H54 (cell line): ENCODE measurements at regions not wholly inside any gene's neighbourhood (a gene's known extent, or its start where the extent isn't known, plus 50 kb on each side); places are given as distances from the start of the nearest gene placed in this dataset.
"Not testable (repeated sequence)": the region's sequence is repeated elsewhere in the genome, so short reads cannot be mapped to it uniquely, and the experiment has no call there.

Experiments
- DNase-seq: peaks from one replicate; pipeline ENCODE4 v3.0.0; 2011; ENCODE audit warnings: low spot score, mixed read lengths; ENCODE audit not compliant: insufficient read length
- FAIRE-seq: peaks from 3 replicates; lab custom pipeline; 2011; peaks lifted over from hg19 to GRCh38; lab: Jason Lieb, UNC
- POLR2A ChIP-seq: IDR thresholded peaks from 2 replicates; pipeline ENCODE4 v1.6.1; 2011; ENCODE audit warnings: low read depth, mild to moderate bottlenecking, low read length

DNA sequence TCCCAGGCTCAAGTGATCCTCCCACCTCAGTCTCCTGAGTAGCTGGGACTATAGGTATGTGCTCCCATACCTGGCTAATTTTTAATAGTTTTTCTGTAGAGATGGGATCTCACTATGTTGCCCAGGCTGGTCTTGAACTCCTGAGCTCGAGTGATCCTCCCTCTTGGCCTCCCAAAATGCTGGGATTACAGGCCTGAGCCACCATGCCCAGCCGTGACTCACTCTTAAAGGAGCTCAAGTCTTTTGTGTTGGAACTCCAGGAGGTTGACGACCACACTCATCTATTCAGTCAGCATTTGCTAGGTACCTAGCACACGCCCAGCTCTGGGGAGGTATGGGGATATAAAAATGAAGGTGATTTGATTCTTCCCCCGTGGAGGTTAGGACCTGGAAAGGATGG, 62.8 kb downstream of the UTRN start:
- no peak for FAIRE-seq
- DNase-seq: no peak
- TF ChIP-seq POLR2A: no peak

DNA sequence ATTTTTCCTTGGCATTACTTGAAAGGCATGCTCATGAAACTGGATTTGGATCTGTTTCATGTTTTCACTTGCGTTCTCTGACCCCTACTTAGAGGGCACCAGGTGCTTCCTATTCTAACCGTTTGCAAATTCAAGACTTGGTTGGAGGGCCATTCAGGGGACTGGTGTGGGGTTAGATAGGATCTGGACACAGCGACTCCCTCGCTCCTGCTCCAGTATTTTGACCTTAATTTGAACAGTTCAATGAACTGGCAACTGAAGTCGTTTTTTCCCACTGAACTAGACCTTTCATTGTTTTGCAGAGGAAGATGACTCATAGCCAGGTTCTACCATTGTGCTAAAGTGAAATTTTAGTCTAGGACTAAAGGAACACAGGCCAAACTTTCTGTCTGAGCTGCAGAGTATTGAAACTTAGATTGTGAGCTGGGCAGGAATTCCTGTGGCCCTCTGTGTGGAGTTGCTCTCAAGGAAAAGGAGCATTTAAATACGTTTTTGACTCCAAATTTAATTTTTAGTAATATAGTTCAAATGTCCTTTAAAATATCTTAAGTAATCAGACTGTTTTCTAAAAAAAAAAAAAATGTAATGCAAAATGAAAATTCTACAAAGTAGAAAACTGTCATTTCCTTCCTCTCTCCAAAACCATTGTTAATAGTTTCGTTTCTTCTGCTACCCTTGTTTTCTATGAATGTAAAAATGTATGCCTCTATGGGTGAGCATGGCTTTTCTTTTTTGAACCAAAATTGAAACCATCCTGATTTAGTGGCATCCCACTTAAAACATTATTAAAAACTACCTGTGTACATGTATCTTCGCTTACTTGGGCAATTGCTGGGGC, 64.8 kb downstream of the UTRN start:
- FAIRE-seq (peak; percentile 6), DNase-seq (peak; percentile 15)
- no peak for TF ChIP-seq POLR2A

DNA sequence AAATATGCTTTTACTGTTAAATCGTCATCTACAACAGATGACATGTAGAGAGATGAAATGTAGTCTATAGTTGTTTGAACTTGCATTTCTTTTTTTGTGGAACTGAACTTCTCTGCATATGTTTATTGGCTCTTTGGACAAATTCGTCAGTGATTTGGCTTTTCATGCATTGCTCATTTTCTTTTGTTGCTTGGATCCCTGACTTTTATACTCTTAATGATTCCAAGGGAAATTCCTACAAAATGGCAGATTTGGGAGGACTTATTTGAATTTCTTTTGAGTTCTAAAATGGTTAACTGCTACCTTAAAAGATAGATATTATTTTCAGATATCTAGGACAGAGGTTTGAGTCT, 65.4 kb downstream of the UTRN start:
- no peak for FAIRE-seq
- TF ChIP-seq POLR2A: no peak
- DNase-seq: no peak

DNA sequence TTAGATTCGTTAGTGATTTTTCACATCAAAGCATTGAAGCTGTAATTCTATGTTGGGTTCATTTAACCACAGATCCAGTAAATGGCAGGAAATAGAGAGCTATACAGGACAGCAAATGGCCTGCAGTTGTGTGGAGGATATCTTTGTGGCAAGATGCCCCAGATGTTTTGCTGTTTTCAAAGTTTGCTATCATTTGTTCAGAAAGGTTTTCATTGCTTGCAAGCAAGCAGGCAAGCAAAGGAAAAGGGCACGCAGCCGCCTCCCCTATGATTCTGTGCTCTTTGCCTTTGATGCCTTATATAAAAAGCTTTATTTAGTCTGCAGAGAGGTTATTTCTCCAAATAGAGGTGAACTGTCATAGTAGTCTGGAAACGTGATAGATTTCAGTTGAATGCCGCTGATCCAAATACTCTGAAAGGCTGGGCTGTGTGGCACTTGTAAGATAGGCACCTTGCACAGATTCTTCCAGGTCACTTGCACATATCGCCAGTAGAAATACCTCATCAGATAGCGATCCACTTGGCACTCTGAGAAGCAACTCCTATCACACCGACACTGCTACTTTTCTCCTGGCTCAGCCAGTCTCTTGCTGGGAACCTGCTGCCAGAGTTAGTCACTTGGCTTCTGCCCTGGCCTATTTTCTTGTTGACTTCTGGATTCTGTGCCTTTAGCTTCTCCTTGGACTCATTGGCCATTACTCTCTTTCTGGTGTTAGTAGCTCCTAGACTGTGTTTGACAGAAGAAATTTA, 66.4 kb downstream of the UTRN start:
- no peak for FAIRE-seq

DNA sequence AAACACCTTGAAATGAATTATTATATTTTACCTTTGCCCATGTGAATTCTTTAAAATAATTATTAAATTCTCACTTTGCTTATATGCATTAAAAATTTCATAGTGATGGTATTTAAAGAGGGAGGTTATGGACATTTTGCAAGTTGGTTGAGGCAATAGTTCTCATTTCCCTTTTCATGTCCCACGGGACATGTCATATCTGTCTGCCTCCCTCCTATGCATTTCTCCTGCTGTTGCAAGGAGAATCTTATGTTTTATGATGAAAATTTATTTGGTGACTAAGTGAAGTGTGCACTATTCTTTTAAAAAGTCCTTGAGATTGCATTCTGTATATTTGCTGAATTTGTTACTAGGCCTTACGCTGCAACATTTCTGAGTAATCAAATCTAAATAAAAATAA, 67.2 kb downstream of the UTRN start:
- TF ChIP-seq POLR2A: no peak
- DNase-seq (no peak), FAIRE-seq (no peak)

More for the DNA sequence above, 66.4 kb downstream of the UTRN start:
- no peak for DNase-seq
- no peak for TF ChIP-seq POLR2A

DNA sequence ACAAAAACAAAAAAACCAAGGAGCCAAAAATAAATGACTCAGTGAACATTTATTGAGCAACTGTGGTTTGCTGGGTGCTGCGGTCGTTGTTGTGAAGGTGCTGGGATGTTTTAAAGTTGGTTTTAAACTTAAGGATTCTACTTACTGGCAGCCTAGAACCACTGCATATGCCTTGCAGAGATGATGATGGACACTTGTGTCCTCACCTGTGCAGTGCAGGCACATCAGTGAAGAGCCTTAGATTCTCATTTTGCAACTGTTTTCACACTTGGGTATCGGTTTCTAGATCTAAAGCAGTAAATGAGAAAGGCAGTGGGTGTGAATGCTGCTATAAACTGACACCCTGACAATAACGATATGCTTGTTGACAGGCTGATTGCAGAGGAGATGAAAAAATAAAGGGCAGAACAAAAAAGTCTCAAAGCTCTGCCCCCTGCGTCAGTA, 68.8 kb downstream of the UTRN start:
- TF ChIP-seq POLR2A: no peak
- no peak for FAIRE-seq

DNA sequence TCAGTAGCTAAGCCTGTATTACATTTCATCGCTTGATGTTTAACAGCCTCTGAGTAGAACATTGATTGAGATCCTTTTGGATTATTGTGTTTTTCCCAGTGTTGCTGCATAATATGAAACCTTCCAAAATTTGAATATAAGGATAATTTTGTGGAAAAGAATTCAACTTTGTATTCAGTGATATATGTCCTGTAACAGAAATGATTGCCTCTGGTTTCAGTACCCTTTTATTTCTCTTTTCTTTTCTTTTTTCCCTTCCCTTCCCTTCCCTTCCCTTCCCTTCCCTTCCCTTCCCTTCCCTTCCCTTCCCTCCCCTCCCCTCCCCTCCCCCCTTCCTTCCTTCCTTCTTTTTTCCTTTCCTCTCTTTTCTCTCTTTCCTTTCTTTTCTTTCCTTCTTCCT, 74.6 kb downstream of the UTRN start:
- DNase-seq (no peak), FAIRE-seq (no peak)
- TF ChIP-seq POLR2A: no peak

More for the DNA sequence above, 68.8 kb downstream of the UTRN start:
- DNase-seq: no peak

DNA sequence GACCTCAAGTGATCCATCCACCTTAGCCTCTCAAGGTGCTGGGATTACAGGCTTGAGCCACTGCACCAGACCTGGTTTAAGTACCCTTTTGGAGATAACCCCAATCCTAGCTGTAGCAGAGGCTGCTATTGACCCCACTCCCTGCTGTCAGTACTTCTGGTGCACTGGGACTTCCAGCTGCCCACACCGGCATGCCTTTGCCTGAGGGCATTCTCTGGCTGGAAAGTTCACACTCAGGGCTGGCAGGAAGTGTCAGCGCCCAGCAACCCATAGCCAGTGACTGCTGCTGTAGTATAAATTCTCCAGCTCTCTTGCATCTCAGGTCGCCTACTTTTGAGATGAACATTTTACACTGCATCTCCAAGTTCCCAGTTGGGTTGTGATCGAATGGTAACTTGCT, 75.3 kb downstream of the UTRN start:
- no peak for FAIRE-seq
- TF ChIP-seq POLR2A: no peak
- no peak for DNase-seq

DNA sequence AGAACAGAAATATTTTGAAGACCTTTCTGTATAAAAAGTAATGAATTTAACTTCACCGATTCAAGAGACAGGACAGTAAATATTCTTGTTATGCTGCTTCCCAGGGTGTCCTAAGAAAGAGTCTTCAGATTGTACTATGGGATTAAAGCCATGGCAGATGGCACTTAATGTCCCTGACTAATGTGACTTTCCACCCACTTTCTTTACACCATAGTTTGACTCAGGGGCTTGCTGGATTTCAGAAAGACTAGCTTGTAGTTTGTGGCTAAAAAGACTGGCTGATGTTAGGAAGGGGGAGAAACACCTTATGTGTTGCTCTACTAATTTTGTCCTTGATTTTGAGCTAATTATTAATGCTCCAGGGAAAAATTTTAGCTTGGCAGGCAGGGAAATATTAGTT, 75.9 kb downstream of the UTRN start:
- DNase-seq: no peak
- FAIRE-seq: no peak
- TF ChIP-seq POLR2A: no peak

DNA sequence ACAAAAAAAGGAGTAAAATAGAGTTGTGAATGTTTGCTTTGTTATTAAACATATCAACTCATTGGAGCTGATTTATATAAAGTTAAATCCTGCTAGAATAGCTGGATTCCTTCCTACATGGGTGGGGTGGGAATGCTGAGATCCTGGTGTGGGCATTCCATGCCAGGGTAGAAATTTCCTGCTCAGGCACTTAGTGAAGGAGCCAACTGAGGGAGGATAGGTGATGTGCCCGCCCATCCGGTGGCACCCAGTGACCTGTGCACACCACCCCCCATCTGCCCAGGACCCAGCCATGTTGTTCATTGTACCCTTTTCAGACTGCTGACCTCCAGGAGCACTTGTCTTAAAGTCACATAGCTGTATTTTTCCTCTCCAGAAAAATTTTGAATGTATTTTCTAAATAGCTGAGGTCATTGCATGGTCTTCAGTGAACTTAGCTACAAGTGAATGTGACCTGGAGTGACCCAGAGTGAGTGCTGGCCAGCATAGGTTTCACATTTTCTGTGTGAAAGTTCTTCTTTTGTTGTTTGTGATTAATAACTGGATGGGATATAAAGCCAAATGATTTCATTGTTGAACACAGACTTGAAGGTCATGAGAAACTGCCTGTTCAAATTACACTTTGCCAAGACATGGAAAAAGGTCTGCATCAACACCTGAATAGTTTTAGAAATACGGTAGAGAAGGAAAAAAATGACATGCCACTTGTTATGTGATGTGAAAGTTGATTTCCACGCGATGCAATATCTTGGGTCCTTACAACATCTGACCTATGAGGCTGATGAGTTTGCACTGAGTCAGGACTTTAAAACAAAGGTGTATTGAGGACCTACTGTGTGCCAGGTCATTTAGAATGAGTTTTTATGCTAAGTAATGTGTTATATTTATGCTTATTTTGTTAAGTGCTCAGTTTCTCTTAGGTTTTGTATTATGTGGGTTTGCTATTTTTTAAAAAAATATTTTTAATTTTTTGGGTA, 77.2 kb downstream of the UTRN start:
- no peak for FAIRE-seq
- no peak for TF ChIP-seq POLR2A
- no peak for DNase-seq

DNA sequence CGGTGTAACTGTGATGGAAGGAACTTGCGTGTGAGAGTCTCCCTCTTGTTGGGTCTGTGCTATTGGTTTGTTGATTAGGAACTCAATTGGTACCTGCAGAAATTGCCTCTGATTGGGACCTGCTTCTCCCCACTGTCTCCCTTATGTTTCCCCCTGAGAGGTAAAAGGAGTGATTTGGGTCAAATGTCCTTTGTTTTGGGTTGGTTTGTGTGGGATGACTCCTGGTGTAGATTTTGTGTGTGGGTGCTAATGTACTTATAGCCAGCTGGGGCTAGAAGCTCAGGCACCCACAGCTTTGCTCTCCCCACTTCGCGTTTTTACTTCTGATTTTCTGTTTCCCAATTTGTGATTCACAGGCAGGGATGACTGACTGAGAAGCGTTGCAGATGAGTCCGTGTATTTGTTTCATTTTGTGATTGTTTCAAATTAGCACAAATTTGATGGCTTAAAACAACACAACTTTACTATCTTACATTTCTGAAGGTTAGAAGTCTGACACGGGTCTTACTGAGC, 79.1 kb downstream of the UTRN start:
- DNase-seq: no peak
- FAIRE-seq: no peak
- no peak for TF ChIP-seq POLR2A

DNA sequence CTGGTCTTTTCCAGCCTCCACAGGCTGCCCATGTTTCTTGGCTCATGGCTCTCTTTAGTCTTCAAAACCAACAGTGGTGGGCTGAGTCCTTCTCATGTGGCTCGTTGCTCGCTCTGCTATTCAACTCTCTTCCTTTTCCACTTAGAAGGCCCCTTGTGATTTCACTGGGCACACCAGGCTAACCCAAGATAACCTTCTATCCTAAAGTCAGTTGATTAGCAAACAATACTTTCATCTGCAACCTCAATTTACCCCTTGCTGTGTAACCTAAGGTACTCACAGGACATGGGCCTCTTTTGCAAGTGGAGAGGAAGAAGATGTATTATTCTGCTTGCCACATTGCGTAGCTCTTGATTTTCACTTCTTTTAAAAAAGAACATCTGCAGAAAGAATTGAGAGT, 79.6 kb downstream of the UTRN start:
- TF ChIP-seq POLR2A: no peak
- FAIRE-seq (no peak), DNase-seq (no peak)

DNA sequence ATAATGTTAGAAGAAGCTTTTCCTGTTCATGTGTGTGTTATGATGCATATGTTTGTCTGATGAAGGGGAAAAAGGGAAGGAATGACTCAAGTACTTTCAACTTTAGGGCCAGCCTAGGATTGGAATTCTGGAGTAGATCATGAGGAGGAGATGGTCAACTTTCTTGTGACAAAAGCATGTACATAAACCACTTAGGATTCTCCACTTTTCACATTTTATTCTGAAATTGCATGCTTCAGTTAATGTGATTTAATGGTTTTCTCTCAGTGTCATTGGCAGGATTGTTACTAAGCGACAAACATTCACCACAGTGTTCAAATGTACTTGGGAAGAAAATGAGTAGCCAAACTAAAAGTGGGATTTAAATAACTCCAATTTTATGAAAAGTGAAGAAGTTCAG, 80.1 kb downstream of the UTRN start:
- FAIRE-seq (no peak), DNase-seq (no peak)
- no peak for TF ChIP-seq POLR2A

DNA sequence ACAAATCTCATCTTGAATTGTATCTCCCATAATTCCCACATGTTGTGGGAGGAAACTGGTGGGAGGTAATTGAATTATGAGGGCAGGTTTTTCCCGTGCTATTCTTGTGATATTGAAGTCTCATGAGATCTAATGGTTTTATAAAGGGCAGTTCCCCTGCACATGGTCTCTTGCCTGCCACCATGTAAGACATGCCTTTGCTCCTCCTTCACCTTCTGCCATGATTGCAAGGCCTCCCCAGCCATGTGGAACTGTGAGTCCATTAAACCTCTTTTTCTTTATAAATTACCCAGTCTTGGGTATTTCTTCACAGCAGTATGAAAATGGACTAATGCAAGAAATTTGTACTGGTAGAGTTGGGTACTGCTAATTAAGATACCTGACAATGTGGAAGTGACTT, 84.6 kb downstream of the UTRN start:
- DNase-seq, FAIRE-seq: not testable (repeated sequence)
